GM13977 (cell line): ENCODE measurements at regions not wholly inside any gene's neighbourhood (a gene's known extent, or its start where the extent isn't known, plus 50 kb on each side); places are given as distances from the start of the nearest gene placed in this dataset.
"Not testable (repeated sequence)": the region's sequence is repeated elsewhere in the genome, so short reads cannot be mapped to it uniquely, and the experiment has no call there.

ENCODE experiments used
- DNase-seq: peaks from one replicate; pipeline ENCODE4 v3.0.0; 2012; ENCODE audit warnings: low spot score
- in situ Hi-C: fragments of 300-500 bp; cut with MboI; formaldehyde crosslinking; loops from one replicate; pipeline ENCODE4 v1.12.0; 2022; ENCODE audit warnings: low sequenced_read_pairs, low pct_unique_long_range_greater_than_20kb, mixed read lengths, inconsistent platforms; ENCODE audit not compliant: unreplicated experiment
- TF ChIP-seq, protein P1 (sequence below): IDR thresholded peaks from 2 replicates; pipeline ENCODE4 v1.5.1; 2012; ENCODE audit warnings: mild to moderate bottlenecking, control low read depth; ENCODE audit not compliant: insufficient read depth; ENCODE audit errors: extremely low read depth, missing control alignments

DNA sequence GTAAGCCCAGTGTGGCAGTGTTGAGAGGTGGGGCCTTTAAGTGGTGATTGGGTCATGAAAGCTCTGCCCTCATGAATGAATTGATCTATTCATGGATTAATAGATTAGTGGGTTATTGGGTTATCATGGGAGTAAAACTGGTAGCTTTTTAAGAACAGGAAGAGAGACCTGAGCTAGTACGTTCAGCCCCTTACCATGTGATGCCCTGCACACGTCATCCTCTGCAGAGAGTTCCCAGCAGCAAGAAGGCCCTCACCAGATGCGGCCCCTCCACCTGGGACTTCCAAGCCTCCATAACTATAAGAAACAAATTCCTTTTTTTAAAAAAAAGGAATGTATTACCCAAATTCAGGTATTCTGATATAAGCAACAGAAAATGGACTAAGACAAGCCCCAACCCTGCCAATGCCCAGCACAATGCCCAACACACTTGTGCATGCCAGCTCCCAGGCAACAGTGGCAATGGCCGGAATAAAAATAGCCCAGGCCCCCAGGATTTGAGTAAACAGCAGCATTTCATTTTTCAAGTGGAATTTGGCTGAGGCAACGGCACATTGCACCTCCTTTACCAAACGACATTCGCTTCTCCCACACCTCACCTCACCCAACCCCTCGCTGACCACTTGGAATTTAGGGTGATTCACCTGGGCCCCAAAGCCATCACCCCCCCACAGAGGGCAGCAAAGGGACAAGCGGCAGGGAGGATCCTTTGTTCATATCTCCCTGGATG is 215.9 kb downstream of the TOMM20 start:
- TF ChIP-seq, protein P1, sequence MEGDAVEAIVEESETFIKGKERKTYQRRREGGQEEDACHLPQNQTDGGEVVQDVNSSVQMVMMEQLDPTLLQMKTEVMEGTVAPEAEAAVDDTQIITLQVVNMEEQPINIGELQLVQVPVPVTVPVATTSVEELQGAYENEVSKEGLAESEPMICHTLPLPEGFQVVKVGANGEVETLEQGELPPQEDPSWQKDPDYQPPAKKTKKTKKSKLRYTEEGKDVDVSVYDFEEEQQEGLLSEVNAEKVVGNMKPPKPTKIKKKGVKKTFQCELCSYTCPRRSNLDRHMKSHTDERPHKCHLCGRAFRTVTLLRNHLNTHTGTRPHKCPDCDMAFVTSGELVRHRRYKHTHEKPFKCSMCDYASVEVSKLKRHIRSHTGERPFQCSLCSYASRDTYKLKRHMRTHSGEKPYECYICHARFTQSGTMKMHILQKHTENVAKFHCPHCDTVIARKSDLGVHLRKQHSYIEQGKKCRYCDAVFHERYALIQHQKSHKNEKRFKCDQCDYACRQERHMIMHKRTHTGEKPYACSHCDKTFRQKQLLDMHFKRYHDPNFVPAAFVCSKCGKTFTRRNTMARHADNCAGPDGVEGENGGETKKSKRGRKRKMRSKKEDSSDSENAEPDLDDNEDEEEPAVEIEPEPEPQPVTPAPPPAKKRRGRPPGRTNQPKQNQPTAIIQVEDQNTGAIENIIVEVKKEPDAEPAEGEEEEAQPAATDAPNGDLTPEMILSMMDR = no peak
- in situ Hi-C loops = no loop called here
- DNase-seq = no peak

DNA sequence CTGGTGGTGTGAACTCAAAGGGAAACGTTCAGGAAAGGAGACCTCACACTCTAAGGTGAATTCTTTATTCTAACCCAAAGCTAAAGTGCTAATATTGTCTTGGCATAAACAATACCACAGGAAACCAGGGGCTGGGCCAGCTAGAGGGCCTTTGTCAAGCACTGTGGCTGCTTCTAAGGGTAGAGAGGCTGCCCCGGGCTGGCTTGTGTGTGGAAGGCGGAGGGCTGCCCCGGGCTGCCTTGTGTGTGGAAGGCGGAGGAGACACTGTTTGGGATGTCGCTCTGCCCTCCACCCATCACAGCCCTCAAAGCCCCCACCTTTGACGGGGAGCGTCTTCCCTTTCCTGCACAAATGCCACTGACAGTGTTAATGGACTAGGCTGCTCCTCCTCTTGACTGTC is 216.8 kb downstream of the TOMM20 start:
- TF ChIP-seq, protein P1 = no peak
- in situ Hi-C loops = no loop called here
- DNase-seq = no peak

DNA sequence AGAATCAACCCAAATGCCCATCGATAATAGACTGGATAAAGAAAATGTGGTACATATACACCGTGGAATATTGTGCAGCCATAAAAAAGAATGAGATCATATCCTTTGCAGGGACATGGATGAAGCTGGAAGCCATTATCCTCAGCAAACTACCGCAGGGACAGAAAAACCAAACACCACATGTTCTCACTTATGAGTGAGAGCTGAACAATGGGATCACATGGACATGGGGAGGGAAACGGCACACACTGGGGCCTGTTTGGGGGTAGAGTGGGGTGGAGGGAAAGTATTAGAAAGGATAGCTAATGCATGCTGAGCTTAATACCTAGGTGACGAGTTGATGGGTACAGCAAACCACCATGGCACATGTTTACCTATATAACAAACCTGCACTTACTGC is 217.5 kb downstream of the TOMM20 start:
- DNase-seq, in situ Hi-C loops: not testable (repeated sequence)

DNA sequence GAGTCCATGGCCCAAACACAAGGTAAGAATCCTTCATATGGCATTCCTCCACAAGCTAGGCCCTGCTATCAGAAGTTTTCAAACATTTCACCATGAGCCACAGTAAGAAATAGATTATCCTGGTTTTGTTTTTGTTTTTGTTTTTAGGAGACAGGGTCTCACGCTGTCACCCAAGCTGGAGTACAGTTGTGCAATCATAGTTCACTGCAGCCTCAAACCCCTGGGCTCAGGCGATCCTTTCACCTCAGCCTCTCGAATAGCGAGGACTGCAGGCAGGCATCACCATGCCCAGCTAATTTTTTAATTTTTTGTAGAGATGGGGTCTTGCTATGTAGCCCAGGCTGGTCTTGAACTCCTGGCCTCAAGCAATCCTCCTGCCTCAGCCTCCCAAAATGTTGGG is 218.8 kb downstream of the TOMM20 start:
- in situ Hi-C loops = no loop called here
- TF ChIP-seq, protein P1 = no peak
- DNase-seq = no peak

DNA sequence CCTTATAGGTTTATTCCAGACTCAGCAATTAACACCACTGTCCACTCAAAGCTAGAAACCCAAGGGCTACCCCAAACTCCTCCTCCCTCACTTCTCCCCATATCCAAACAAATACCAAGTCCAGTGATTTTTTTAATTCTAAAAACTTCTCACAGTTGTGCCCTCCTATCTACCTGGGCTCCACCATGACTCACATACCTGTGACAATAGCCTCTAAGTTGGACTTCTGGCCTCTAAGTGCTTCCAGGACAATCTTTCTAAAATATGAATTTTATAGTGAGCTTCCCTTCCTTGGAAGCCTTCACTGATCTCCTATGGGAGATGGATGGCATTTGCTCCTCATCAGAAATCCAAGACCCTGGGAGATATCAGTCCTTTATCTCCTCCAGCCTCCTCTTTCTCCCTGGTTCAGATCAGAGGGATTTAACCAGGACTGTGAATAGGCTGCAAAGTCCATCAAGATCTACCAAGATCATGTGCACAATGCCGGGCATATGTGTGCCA is 219.3 kb downstream of the TOMM20 start:
- in situ Hi-C loops = no loop called here
- TF ChIP-seq, protein P1 = no peak
- DNase-seq = no peak

DNA sequence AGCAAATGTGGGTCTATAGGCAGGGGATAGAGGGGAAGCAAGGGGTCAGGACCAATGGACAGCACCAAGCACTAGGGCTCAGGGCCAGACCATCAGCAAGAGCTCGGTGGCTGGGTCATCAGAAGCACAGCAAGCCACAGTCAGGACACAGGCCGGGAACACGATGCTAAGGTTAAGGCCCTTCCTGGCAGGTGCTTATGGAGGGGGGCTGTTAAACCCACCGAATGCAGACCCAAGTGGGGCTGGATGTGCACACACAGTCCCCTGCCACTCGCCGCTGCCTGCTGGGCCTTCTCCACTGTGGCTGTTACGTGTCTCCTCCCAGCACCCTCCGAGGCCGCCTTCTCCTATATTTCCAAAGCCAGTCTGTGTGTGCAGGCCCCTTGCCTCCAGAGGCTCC is 220.1 kb downstream of the TOMM20 start:
- in situ Hi-C loops = no loop called here
- TF ChIP-seq, protein P1 = no peak
- DNase-seq = no peak

- no peak for DNase-seq
- TF ChIP-seq, protein P1 = no peak
- in situ Hi-C loops = no loop called here
These were observed 220.7 kb downstream of the TOMM20 start for GRCh38 chr1:234907940-234908405.
